ENCODE measurements at regions not wholly inside any gene's neighbourhood (a gene's known extent, or its start where the extent isn't known, plus 50 kb on each side); places are given as distances from the start of the nearest gene placed in this dataset.
A peak's percentile ranks its signal among the peaks of the same experiment; 100 is the strongest.
"Not testable (repeated sequence)": the region's sequence is repeated elsewhere in the genome, so short reads cannot be mapped to it uniquely, and the experiment has no call there.

GRCh38 chr4:188432328-188432727, 293.1 kb downstream of the TRIML1 start:
- DNase-seq: no peak

GRCh38 chr4:188433741-188434315, 294.6 kb downstream of the TRIML1 start:
- no peak for DNase-seq

DNA sequence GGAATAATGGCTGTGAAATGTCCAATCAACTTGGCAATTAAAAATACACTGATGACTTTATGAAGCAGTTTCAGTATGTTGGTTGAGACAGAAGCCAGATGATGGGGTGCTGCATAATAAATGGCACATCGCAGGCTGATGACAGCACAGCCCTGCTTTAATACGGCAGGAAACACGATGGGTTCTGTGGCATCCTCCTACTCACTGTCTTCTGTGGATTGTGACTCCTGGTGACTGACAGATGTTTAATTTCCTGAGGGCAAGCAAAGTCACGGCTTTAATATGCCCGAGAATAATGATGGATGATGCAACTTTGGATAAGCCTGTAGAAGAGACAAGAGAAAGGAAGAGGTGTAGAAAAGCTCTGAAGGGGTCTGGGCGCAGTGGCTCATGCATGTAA, 295.4 kb downstream of the TRIML1 start:
- no peak for DNase-seq

DNA sequence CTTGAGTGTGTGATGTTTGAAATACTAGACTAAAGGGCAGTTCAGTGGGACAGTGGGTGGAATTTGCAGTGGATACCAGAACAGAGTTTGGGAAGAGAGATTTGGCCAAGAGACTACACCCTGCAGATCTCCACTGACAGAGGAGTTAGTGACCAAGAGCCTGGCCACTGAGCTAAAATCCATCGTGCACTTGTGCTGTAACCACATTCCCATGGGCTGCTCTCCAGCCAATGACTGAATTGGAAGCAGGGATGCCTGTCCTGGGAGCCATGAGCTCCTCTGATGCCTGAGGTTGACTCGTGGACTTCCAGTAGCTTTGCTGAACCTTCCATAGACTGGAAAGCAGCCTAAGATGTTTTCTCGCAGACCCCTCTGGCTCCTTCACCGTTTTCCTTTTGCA, 296.1 kb downstream of the TRIML1 start:
- no peak for DNase-seq

DNA sequence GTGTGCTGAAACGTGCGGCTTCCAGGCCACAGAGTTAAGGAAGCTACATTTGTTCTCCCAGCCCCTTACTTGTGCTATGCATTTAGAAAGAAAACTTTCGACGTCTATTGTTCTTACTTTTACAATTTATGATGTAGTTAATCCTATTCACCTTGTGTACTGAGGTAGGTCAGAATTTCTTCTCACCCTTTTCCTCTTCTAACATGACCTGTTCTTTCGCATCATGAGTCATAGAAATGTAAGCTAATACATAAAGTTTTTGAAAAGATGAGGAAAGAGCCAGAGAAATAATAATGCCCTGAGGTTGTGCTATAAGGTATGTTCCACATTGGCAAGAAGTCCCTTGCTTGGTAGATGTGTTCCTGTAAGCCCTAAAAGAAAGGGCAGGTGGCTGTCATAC, 298.3 kb downstream of the TRIML1 start:
- no peak for DNase-seq

DNA sequence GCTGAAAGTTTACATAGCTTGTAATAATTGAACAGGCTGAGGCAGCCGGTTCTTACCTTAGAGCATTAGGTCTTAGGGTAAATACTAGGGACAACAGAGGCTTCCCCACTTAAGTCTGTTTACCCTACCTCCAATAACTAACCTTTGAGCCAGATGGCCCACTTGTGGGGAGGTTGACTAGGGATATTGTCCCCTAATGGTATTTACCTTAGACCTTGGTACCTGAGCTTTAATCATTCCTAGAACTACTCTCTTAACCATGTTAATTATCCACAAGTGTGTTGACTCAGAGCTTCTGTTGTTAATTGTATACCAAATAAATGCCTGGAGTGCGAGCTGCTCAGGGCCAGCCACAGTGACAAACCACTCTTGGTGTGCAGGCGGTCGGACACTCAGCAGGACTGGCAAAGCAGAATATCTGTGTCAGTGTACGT, 299.2 kb downstream of the TRIML1 start:
- not testable (repeated sequence) for DNase-seq

DNA sequence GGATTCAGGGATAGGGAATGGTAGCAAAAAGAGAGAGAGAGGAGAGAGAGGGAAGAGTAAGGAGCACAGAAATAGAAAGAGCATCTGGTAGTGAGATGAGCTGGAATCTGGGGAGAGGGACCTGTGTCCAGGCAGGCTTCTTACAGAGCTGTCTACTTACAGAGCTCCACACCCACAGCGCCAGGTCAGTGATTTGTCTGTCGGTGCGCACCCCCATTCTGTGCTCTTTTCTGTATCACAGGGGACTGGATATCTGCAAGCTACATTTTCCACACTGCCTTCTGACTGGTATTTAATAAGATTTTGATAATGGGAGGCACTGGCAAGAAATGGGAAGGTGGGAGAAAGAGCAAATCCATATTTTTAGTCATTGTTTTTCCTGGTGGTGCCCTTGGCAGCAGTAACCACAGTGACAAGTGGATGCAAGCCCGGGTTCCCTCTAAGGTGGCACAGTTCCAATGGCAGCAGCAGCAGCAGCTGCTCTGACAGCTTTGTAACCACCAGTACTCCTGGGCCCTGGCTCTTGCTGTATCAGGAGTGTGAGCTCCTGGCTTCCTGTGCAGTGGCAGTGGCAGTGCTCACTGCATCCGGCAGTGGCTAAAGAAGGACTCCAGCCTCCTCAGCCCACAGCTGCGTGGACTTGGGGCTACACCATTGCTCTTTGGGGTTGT, 300.5 kb downstream of the TRIML1 start:
- DNase-seq: peak in 43 of 56 donors; percentile 1 to 65 (median 17)

DNA sequence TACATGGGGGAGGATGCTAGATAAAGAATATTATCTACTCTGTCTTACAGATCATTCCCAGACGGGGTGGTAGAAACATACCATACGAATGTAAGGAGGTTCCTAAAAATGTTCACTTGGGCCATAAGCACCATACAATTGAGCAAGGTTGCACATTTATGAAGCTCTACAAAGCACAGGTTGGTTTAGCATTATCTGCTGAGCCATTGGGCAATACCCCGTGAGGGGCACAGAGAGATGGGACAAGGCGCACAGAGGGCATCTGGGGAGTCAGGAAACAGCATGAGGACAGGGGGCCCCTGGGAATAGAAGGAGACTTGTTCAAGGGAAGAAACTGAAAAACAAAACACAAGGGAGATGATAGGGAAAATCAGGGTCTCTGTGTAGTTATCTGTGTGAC, 305.3 kb downstream of the TRIML1 start:
- no peak for DNase-seq

GRCh38 chr4:188448996-188449395, 309.8 kb downstream of the TRIML1 start:
- not testable (repeated sequence) for DNase-seq

DNA sequence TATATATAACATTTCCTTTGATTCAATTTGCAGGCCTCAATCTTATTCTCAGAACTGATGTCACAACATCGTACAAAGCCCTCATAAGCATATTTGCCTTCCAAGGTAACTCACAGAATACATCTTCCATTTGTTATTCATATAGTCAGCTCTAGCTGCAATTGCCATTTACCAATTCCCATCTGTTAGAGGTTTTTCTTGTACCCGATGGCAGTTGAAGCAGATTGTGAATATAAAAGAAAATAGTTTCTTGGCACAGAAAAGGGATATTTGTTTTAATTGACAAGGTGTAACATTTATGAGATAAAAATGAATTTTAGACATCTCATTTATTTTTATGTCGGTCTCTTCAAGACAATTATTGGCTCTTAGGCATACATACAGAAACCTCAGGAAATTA, 311.3 kb downstream of the TRIML1 start:
- no peak for DNase-seq

DNA sequence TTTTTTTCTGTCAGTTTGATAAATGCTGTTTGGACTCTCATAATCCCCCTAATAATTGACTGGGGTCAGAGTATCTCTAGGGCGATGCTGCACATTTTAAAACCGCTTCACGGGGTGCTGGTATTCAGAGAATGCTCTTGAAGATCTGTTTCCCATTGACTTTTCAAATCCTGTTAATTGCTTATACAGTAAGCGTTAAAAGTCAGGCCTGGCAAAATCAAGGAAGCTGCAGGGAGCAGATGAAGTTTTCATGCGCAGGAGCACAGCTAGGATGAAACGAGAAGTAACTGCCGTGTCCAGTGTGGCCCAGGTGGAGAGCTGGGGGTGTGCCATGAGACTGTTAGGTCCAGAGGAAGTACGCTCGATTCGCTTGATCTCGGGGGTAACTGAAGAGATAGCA, 312.9 kb downstream of the TRIML1 start:
- no peak for DNase-seq

DNA sequence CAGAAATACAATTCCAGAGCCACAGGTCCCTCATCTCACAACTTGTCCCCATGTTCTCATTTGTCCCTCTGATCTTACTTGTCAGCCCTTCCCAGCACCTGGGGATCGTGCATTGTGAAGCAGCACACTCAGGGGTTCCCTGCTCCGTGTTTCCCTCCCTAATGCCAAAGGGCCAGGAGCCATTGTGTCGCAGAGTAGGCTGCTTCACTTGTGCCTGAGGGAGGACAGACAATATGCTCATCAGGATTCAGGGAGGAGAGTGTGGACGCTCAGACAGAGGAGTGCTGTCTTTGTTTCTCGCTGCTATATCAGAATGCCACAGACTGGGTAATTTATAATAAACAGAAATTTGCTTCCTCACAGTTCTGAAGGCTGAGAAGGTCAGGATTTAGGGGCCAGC, 315.3 kb downstream of the TRIML1 start:
- no peak for DNase-seq

DNA sequence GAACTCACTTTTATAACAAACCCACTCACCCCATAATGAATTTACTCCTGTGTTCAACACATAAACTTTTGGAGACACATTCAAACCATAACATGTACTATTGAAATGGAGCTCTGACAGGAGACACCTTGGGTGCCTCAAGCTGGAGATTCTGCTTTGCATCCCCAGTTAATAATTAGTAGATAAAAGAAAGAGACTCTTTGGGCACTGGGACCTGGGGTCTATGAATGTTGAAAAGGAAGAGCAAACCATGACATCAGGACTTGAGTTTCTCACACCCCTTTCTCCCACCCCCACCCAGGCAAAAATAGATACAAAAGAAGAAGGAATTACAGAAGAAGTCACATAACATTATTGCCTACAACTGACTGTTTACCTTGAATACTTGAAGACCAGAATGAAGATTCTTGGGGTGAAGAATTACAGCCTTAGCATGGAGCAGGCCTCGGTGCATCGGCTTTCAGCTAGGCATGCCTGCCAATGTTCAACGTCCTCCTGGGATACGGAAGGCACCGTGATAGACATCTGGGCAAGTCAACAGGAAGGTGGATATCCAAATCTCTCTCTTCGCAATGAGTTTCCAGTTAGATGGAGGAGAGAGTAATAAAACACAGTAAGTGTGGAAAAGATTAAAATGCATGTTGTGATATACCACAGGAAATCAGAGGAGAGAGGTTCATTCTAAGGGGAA, 316.0 kb downstream of the TRIML1 start:
- DNase-seq: no peak

GRCh38 chr4:188459381-188459780, 320.1 kb downstream of the TRIML1 start:
- no peak for DNase-seq

GRCh38 chr4:188463909-188464308, 324.7 kb downstream of the TRIML1 start:
- DNase-seq: no peak

DNA sequence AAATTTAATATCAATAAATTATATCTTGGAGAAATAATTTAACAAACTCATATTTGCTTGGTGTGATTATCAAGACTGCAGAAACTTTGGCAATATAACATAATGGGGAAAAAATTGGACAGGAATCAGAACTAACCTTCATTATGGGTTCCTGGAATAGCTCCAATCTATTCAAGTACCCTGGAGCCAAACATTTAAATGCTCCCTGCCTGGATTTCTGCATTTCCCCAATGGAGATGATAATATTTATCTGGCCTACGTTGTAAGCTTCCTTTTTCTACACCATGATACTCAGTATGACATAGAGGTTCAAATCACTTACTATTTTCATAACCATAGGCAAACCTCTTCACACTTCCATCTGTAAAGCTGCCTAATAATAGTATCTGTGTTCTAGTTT, 326.8 kb downstream of the TRIML1 start:
- no peak for DNase-seq

DNA sequence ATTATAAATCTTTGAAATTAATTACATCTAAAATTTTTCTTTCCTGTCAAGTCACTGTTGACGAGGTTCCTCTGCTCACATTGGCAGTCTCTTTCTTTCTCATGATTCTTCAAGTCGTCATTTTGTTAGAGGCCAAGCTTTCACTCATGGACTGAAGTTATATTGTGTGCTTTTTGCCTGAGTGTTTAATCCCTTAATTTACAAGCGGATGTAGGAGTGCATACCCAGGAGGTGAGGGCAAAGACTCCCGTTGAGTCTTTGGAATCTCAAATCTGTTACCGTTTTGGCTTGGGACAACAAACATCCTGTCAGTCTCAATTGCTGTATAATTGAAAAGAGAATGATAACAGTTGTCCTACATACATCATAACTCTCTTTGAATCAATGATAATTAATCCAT, 345.0 kb downstream of the TRIML1 start:
- no peak for DNase-seq

GRCh38 chr4:188485906-188486305, 346.7 kb downstream of the TRIML1 start:
- DNase-seq: no peak

DNA sequence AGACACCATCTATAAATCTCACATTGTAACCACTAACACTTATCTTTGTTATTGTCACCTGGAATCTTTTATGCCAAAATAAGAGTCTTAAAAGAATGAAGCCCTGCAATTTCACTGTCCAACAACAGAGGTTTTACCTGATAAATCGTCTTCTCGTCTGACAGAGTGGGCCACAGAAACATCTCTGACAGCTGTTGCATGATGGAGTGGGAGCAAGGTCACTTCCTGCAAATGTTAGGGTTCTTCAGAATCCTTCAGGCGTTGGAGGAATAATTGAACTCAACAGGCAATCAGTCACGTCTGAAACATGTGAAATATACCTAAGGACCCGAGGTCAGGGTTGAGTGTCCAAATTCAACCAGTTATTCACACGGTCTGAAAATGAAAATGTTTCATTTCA, 353.6 kb downstream of the TRIML1 start:
- no peak for DNase-seq

GRCh38 chr4:188495169-188495568, 355.9 kb downstream of the TRIML1 start:
- no peak for DNase-seq

GRCh38 chr4:188511431-188511830, 372.2 kb downstream of the TRIML1 start:
- DNase-seq: no peak

- no peak for DNase-seq
Measured at GRCh38 chr4:188532751-188533150, 393.5 kb downstream of the TRIML1 start.

GRCh38 chr4:188534297-188534696, 395.1 kb downstream of the TRIML1 start:
- no peak for DNase-seq
